H1 (cell line): ENCODE measurements at regions not wholly inside any gene's neighbourhood (a gene's known extent, or its start where the extent isn't known, plus 50 kb on each side); places are given as distances from the start of the nearest gene placed in this dataset.

Source experiments
- CTCF ChIA-PET: fragments of 300-600 bp; sonication (Branson Sonifier 250); formaldehyde crosslinking; loops from one replicate; lab custom pipeline; 2021; ENCODE audit not compliant: partially characterized antibody; lab: Charles Lee
- POLR2A ChIA-PET: fragments of 300-600 bp; sonication (Branson Sonifier 250); formaldehyde crosslinking; loops from one replicate; lab custom pipeline; 2021; ENCODE audit warnings: inconsistent platforms; ENCODE audit not compliant: partially characterized antibody; lab: Charles Lee
- DNase-seq, 2 experiments: peaks; one replicate each; pipeline versions ENCODE4 v3.0.0 to v3.0.0-alpha.2; 2010 to 2022; ENCODE audit warnings: low spot score in 2 of 2, low read depth in 1 of 2, mixed read lengths in 1 of 2
- FAIRE-seq: peaks from 2 replicates; lab custom pipeline; 2011; peaks lifted over from hg19 to GRCh38; lab: Jason Lieb, UNC
- H2AFZ ChIP-seq: 2 replicates; pipeline ENCODE4 v1.8.1; 2012; ENCODE audit warnings: low read length, inconsistent platforms
- H2AK5ac ChIP-seq: 2 replicates; pipeline ENCODE4 v1.6.1; 2013; ENCODE audit warnings: low read depth, low read length
- H2BK120ac ChIP-seq: replicated peaks from 2 replicates; pipeline ENCODE3; 2013; ENCODE audit warnings: low read depth, low read length, inconsistent platforms
- H2BK12ac ChIP-seq: 2 replicates; pipeline ENCODE4 v1.6.1; 2013; ENCODE audit warnings: low read depth, low read length
- H2BK15ac ChIP-seq: 2 replicates; pipeline ENCODE4 v1.6.1; 2013; ENCODE audit warnings: low read length
- H2BK20ac ChIP-seq: 2 replicates; pipeline ENCODE4 v1.6.1; 2013; ENCODE audit warnings: low read length
- H2BK5ac ChIP-seq: 2 replicates; pipeline ENCODE4 v1.6.1; 2013; ENCODE audit warnings: low read depth, low read length
- H3K14ac ChIP-seq: 2 replicates; pipeline ENCODE4 v1.6.1; 2013; ENCODE audit warnings: inconsistent platforms; ENCODE audit not compliant: insufficient read length
- H3K18ac ChIP-seq: 2 replicates; pipeline ENCODE4 v1.6.1; 2013; ENCODE audit warnings: low read length; ENCODE audit errors: extremely low read depth
- H3K23ac ChIP-seq: 2 replicates; pipeline ENCODE4 v1.6.1; 2013; ENCODE audit warnings: inconsistent platforms; ENCODE audit not compliant: insufficient read length
- H3K23me2 ChIP-seq: 2 replicates; pipeline ENCODE4 v1.6.1; 2013; ENCODE audit warnings: low read depth, low read length
- H3K27ac ChIP-seq: 2 replicates; pipeline ENCODE4 v1.6.1; 2011; ENCODE audit warnings: low read depth, low read length, inconsistent platforms
- H3K27me3 ChIP-seq, 4 experiments: replicated peaks in 1 of 4; 1 replicate in 1 of 4; 2 replicates in 3 of 4; pipeline versions ENCODE4 v1.6.1 to v1.8.1; 2011 to 2013; ENCODE audit warnings: low read length in 3 of 4, mild to moderate bottlenecking in 3 of 4, inconsistent platforms in 2 of 4, mixed read lengths in 2 of 4, moderate library complexity in 1 of 4; ENCODE audit not compliant: control insufficient read depth in 3 of 4, insufficient read depth in 3 of 4; ENCODE audit errors: extremely low read depth in 1 of 4
- H3K36me3 ChIP-seq, 4 experiments: 2 replicates each; pipeline versions ENCODE4 v1.6.1 to v1.8.1; 2011 to 2013; ENCODE audit warnings: mild to moderate bottlenecking in 4 of 4, low read length in 3 of 4, moderate library complexity in 2 of 4, control low read depth in 1 of 4, inconsistent platforms in 1 of 4; ENCODE audit not compliant: insufficient read depth in 4 of 4, control insufficient read depth in 2 of 4
- H3K4ac ChIP-seq: replicated peaks from 2 replicates; pipeline ENCODE3; 2013; ENCODE audit warnings: low read length, low read depth, mixed read lengths, inconsistent platforms; ENCODE audit not compliant: insufficient read length
- H3K4me1 ChIP-seq, 4 experiments: replicated peaks in 1 of 4; 1 replicate in 1 of 4; 2 replicates in 3 of 4; pipeline versions ENCODE4 v1.6.1 to v1.8.1; 2011 to 2013; ENCODE audit warnings: low read length in 3 of 4, inconsistent platforms in 2 of 4, mixed read lengths in 1 of 4; ENCODE audit not compliant: insufficient read depth in 4 of 4, control insufficient read depth in 3 of 4
- H3K4me2 ChIP-seq, 2 experiments: 2 replicates each; pipeline versions ENCODE4 v1.6.1 to v1.8.1; 2011 to 2013; ENCODE audit warnings: low read depth in 2 of 2, low read length in 2 of 2, control low read depth in 1 of 2, inconsistent platforms in 1 of 2, mild to moderate bottlenecking in 1 of 2; ENCODE audit not compliant: insufficient read depth in 1 of 2
- H3K4me3 ChIP-seq, 4 experiments: fragments of 200-600, 300-600 bp in 1 of 4; sonication (generic), shearing (Covaris generic), sonication (Bioruptor Twin) in 1 of 4; 2 replicates each; pipeline versions ENCODE4 v1.5.1 to v1.8.1; 2011 to 2016; ENCODE audit warnings: low read length in 4 of 4, low read depth in 3 of 4, control low read depth in 2 of 4, inconsistent platforms in 2 of 4, mild to moderate bottlenecking in 2 of 4, mixed read lengths in 1 of 4, moderate library complexity in 1 of 4; ENCODE audit not compliant: insufficient read depth in 2 of 4; ENCODE audit errors: extremely low read depth in 1 of 4
- H3K56ac ChIP-seq: replicated peaks from 2 replicates; pipeline ENCODE3; 2013; ENCODE audit warnings: low read depth, mild to moderate bottlenecking, mixed read lengths, low read length, inconsistent platforms; ENCODE audit not compliant: insufficient read length
- H3K79me1 ChIP-seq: 2 replicates; pipeline ENCODE4 v1.6.1; 2013; ENCODE audit warnings: low read depth, low read length, control low read depth
- H3K79me2 ChIP-seq, 2 experiments: 2 replicates each; pipeline versions ENCODE4 v1.6.1 to v1.8.1; 2012 to 2013; ENCODE audit warnings: low read length in 2 of 2, mild to moderate bottlenecking in 2 of 2, inconsistent platforms in 1 of 2; ENCODE audit not compliant: insufficient read depth in 2 of 2, control insufficient read depth in 1 of 2
- H3K9ac ChIP-seq, 4 experiments: replicated peaks in 1 of 4; 1 replicate in 1 of 4; 2 replicates in 3 of 4; pipeline versions ENCODE4 v1.6.1 to v1.8.1; 2011 to 2013; ENCODE audit warnings: low read depth in 3 of 4, low read length in 3 of 4, control low read depth in 2 of 4, mild to moderate bottlenecking in 2 of 4, moderate library complexity in 2 of 4, inconsistent platforms in 1 of 4; ENCODE audit errors: extremely low read depth in 1 of 4
- H3K9me3 ChIP-seq, 2 experiments: 2 replicates each; pipeline versions ENCODE4 v1.6.1 to v1.8.1; 2012 to 2013; ENCODE audit warnings: mild to moderate bottlenecking in 2 of 2, moderate library complexity in 2 of 2, control low read depth in 1 of 2, inconsistent platforms in 1 of 2, low read depth in 1 of 2, low read length in 1 of 2, mixed read lengths in 1 of 2; ENCODE audit not compliant: insufficient read depth in 2 of 2
- H4K20me1 ChIP-seq, 2 experiments: replicated peaks in 1 of 2; 2 replicates each; pipeline versions ENCODE3 to v1.8.1; 2011 to 2013; ENCODE audit warnings: inconsistent platforms in 2 of 2, low read length in 2 of 2, mild to moderate bottlenecking in 1 of 2; ENCODE audit not compliant: insufficient read depth in 2 of 2, control insufficient read depth in 1 of 2
- H4K5ac ChIP-seq: 2 replicates; pipeline ENCODE4 v1.6.1; 2013; ENCODE audit warnings: low read length, low read depth, mixed read lengths, inconsistent platforms; ENCODE audit not compliant: insufficient read length
- H4K8ac ChIP-seq: 2 replicates; pipeline ENCODE4 v1.8.0; 2013; ENCODE audit warnings: mild to moderate bottlenecking, moderate library complexity, low read length, inconsistent platforms; ENCODE audit not compliant: insufficient read depth; ENCODE audit errors: extremely low read depth
- H4K91ac ChIP-seq: replicated peaks from 2 replicates; pipeline ENCODE3; 2013; ENCODE audit warnings: low read length, mixed read lengths, inconsistent platforms; ENCODE audit not compliant: insufficient read length
- ATF3 ChIP-seq: IDR thresholded peaks from 2 replicates; pipeline ENCODE4 v1.6.1; 2011; ENCODE audit warnings: low read depth, mild to moderate bottlenecking, low read length; ENCODE audit not compliant: insufficient read depth
- CBX5 ChIP-seq: fragments of 300-800, 300-1000 bp; sonication (generic); IDR thresholded peaks from 2 replicates; pipeline ENCODE4 v1.7.1; 2016; ENCODE audit warnings: antibody characterized with exemption, low read length, low read depth
- CHD2 ChIP-seq: IDR thresholded peaks from 2 replicates; pipeline ENCODE4 v1.6.1; 2012; ENCODE audit warnings: low read length, improper control_type of control experiment
- CTBP2 ChIP-seq: IDR thresholded peaks from 2 replicates; pipeline ENCODE4 v1.7.0; 2011; ENCODE audit warnings: borderline replicate concordance, mild to moderate bottlenecking, moderate library complexity, mixed read lengths, low read length; ENCODE audit not compliant: insufficient read depth, insufficient read length
- JUND ChIP-seq: IDR thresholded peaks from 2 replicates; pipeline ENCODE4 v1.6.1; 2011; ENCODE audit warnings: mild to moderate bottlenecking, improper control_type of control experiment, low read length
- KDM4A ChIP-seq: IDR thresholded peaks from one replicate; pipeline ENCODE4 v1.7.1; 2012; ENCODE audit warnings: low read depth, mild to moderate bottlenecking, moderate library complexity, low read length, inconsistent platforms; ENCODE audit not compliant: severe bottlenecking
- RXRA ChIP-seq: IDR thresholded peaks from 2 replicates; pipeline ENCODE4 v1.6.1; 2011; ENCODE audit warnings: low read depth, mild to moderate bottlenecking, low read length, moderate library complexity; ENCODE audit not compliant: insufficient read depth
- SIN3A ChIP-seq, 2 experiments: IDR thresholded peaks in 1 of 2; conservative IDR thresholded peaks in 1 of 2; 2 replicates each; pipeline ENCODE4 v1.6.1; 2011 to 2012; ENCODE audit warnings: low read length in 2 of 2, improper control_type of control experiment in 1 of 2, low read depth in 1 of 2, mild to moderate bottlenecking in 1 of 2
- SP2 ChIP-seq: IDR thresholded peaks from 2 replicates; pipeline ENCODE4 v1.6.1; 2012; ENCODE audit warnings: mild to moderate bottlenecking, low read length, inconsistent platforms
- TAF7 ChIP-seq: optimal IDR thresholded peaks from 2 replicates; pipeline ENCODE3; 2011; ENCODE audit warnings: low read depth, mild to moderate bottlenecking, inconsistent platforms, low read length, moderate library complexity, borderline replicate concordance
- ZNF274 ChIP-seq: IDR thresholded peaks from 2 replicates; pipeline ENCODE4 v1.7.0; 2012; ENCODE audit warnings: low read length, borderline replicate concordance; ENCODE audit errors: extremely low read depth
- WGBS, 2 experiments: shearing (Covaris generic) in 1 of 2; methylation state at CpG; one replicate each; pipeline versions ENCODE4 v1.1.6 to v1.1.7; 2013 to 2015; ENCODE audit warnings: low lambda C conversion rate in 2 of 2, mixed read lengths in 2 of 2, inconsistent platforms in 1 of 2, low coverage in 1 of 2, missing lambda C conversion rate in 1 of 2; ENCODE audit not compliant: insufficient replicate concordance in 2 of 2, insufficient coverage in 1 of 2, insufficient read length in 1 of 2; ENCODE audit errors: extremely low coverage in 1 of 2, missing lambda C conversion rate in 1 of 2; 5-methylcytosine and 5-hydroxymethylcytosine counted together

GRCh38 chr1:87518794-87519193 lies 190.1 kb downstream of the LMO4 start:
- Histone ChIP-seq H3K79me2 (no peaks in the 10 kb centered on the region), H3K79me1 (no peaks in the 10 kb centered on the region), H3K14ac (no peak overlapping the region), H2AFZ (no peak overlapping the region), H3K4me2 (no peak overlapping the region), H4K20me1 (peaks cover 0 to 1% of the 10 kb centered on the region in 2 experiments), H2BK20ac (no peak overlapping the region), H3K23ac (no peak overlapping the region), H3K18ac (no peak overlapping the region), H3K27ac (no peak overlapping the region), H3K23me2 (no peaks in the 10 kb centered on the region), H4K91ac (no peak overlapping the region), H2BK12ac (no peak overlapping the region), H3K4me1 (no peaks in the 10 kb centered on the region), H4K5ac (no peak overlapping the region), H2BK120ac (no peak overlapping the region), H4K8ac (no peak overlapping the region), H3K9ac (no peak overlapping the region), H2BK15ac (no peak overlapping the region), H3K4me3 (no peak overlapping the region), H3K9me3 (no peaks in the 10 kb centered on the region), H3K36me3 (no peaks in the 10 kb centered on the region), H3K4ac (no peak overlapping the region), H3K56ac (no peak overlapping the region), H2BK5ac (no peak overlapping the region), H2AK5ac (no peak overlapping the region), H3K27me3 (no peaks in the 10 kb centered on the region)
- FAIRE-seq (no peak), DNase-seq (no peak)
- CTCF ChIA-PET, result no interaction called here
- POLR2A ChIA-PET, result no interaction called here
- 92% methylated on average over 2 of the region's 2 CpGs; no CpG with 5 or more reads in 1 of the 2 experiments for WGBS, 2 experiments
- no peak for TF ChIP-seq KDM4A
- TF ChIP-seq JUND, result no peak
- no peak for TF ChIP-seq TAF7
- TF ChIP-seq CTBP2, result no peak
- no peak for TF ChIP-seq CBX5
- TF ChIP-seq SP2, result no peak
- no peak for TF ChIP-seq RXRA
- no peak for TF ChIP-seq CHD2
- no peak for TF ChIP-seq ATF3
- TF ChIP-seq ZNF274, result no peak
- TF ChIP-seq SIN3A (conservative IDR thresholded peaks at IDR 0.05 in 1 of 2, IDR thresholded peaks at IDR 0.05 in 1 of 2; ENCODE audit: low read depth in 1 of 2, low read length in 2 of 2), result no peak
